CD14-positive monocyte (primary cell): ENCODE measurements at regions not wholly inside any gene's neighbourhood (a gene's known extent, or its start where the extent isn't known, plus 50 kb on each side); places are given as distances from the start of the nearest gene placed in this dataset.

Experiments
- DNase-seq, 3 donors: peaks; one replicate each; pipeline ENCODE4 v3.0.0-alpha.2; 2011 to 2022
- H2AFZ ChIP-seq: 2 replicates; pipeline ENCODE4 v1.6.0; 2012; ENCODE audit warnings: mild to moderate bottlenecking, low read depth, low read length, inconsistent platforms; ENCODE audit not compliant: insufficient read depth, poor library complexity, severe bottlenecking
- H3K27ac ChIP-seq, 2 donors: 1 replicate in 1 of 2; 2 replicates in 1 of 2; pipeline ENCODE4 v1.5.1; 2012 to 2013; ENCODE audit warnings: low read length in 2 of 2, control low read depth in 1 of 2, inconsistent platforms in 1 of 2, low read depth in 1 of 2, mild to moderate bottlenecking in 1 of 2
- H3K27me3 ChIP-seq, 2 donors: one replicate each; pipeline versions ENCODE4 v1.6.0 to v1.6.1; 2011 to 2013; ENCODE audit warnings: low read length in 2 of 2; ENCODE audit not compliant: control insufficient read depth in 2 of 2, insufficient read depth in 2 of 2
- H3K36me3 ChIP-seq, 2 donors: replicated peaks in 1 of 2; 1 replicate in 1 of 2; 2 replicates in 1 of 2; pipeline versions ENCODE4 v1.5.1 to v1.6.1; 2012 to 2013; ENCODE audit warnings: low read length in 2 of 2, control low read depth in 1 of 2, inconsistent platforms in 1 of 2, mild to moderate bottlenecking in 1 of 2; ENCODE audit not compliant: insufficient read depth in 2 of 2, control insufficient read depth in 1 of 2
- H3K4me1 ChIP-seq, 2 donors: 1 replicate in 1 of 2; 2 replicates in 1 of 2; pipeline versions ENCODE4 v1.5.1 to v1.6.1; 2012 to 2013; ENCODE audit warnings: low read length in 2 of 2, control low read depth in 1 of 2, inconsistent platforms in 1 of 2, mild to moderate bottlenecking in 1 of 2, moderate library complexity in 1 of 2; ENCODE audit not compliant: insufficient read depth in 2 of 2, control insufficient read depth in 1 of 2
- H3K4me2 ChIP-seq: replicated peaks from 2 replicates; pipeline ENCODE3; 2012; ENCODE audit warnings: low read length, moderate library complexity, mild to moderate bottlenecking; ENCODE audit not compliant: poor library complexity, severe bottlenecking; ENCODE audit errors: extremely low read depth
- H3K4me3 ChIP-seq, 3 experiments: fragments of 200-600 bp in 1 of 3; sonication (generic) in 1 of 3; replicated peaks in 1 of 3; 1 replicate in 2 of 3; 2 replicates in 1 of 3; pipeline ENCODE4 v1.5.1; 2011 to 2013; ENCODE audit warnings: low read length in 3 of 3, mild to moderate bottlenecking in 3 of 3, control low read depth in 2 of 3, low read depth in 2 of 3, inconsistent platforms in 1 of 3, moderate library complexity in 1 of 3
- H3K79me2 ChIP-seq: 2 replicates; pipeline ENCODE4 v1.6.0; 2012; ENCODE audit warnings: mild to moderate bottlenecking, control low read depth, inconsistent platforms, low read length, moderate library complexity; ENCODE audit not compliant: insufficient read depth
- H3K9ac ChIP-seq: 2 replicates; pipeline ENCODE4 v1.6.0; 2017; ENCODE audit warnings: low read length, mild to moderate bottlenecking; ENCODE audit not compliant: insufficient read depth, poor library complexity, severe bottlenecking
- H3K9me3 ChIP-seq, 2 donors: replicated peaks in 1 of 2; 1 replicate in 1 of 2; 2 replicates in 1 of 2; pipeline versions ENCODE4 v1.5.1 to v1.6.1; 2012 to 2013; ENCODE audit warnings: low read length in 2 of 2, control low read depth in 1 of 2; ENCODE audit not compliant: control insufficient read depth in 1 of 2, insufficient read depth in 1 of 2
- H4K20me1 ChIP-seq: 2 replicates; pipeline ENCODE4 v1.6.0; 2012; ENCODE audit warnings: mild to moderate bottlenecking, low read length, control low read depth, moderate library complexity; ENCODE audit not compliant: insufficient read depth
- H3K27ac Mint-ChIP-seq, 7 donors: one replicate each; pipeline ENCODE4 v1.8.0; 2020; ENCODE audit warnings: mild to moderate bottlenecking in 7 of 7, mixed read lengths in 7 of 7, moderate library complexity in 6 of 7, inconsistent platforms in 2 of 7
- H3K27me3 Mint-ChIP-seq, 3 donors: one replicate each; pipeline ENCODE4 v1.8.0; 2021 to 2022; ENCODE audit warnings: low read depth in 3 of 3, mild to moderate bottlenecking in 3 of 3, mixed read lengths in 3 of 3, moderate library complexity in 3 of 3, inconsistent platforms in 1 of 3
- H3K36me3 Mint-ChIP-seq, 2 donors: one replicate each; pipeline ENCODE4 v1.8.0; 2020; ENCODE audit warnings: mixed read lengths in 2 of 2, inconsistent platforms in 1 of 2, mild to moderate bottlenecking in 1 of 2
- H3K4me1 Mint-ChIP-seq: one replicate; pipeline ENCODE4 v1.8.0; 2020; ENCODE audit warnings: mild to moderate bottlenecking, mixed read lengths
- H3K4me3 Mint-ChIP-seq, 2 donors: one replicate each; pipeline ENCODE4 v1.8.0; 2020; ENCODE audit warnings: mild to moderate bottlenecking in 2 of 2, mixed read lengths in 2 of 2, moderate library complexity in 1 of 2
- H3K9me3 Mint-ChIP-seq, 7 donors: one replicate each; pipeline ENCODE4 v1.8.0; 2020 to 2022; ENCODE audit warnings: mixed read lengths in 7 of 7, mild to moderate bottlenecking in 6 of 7, moderate library complexity in 6 of 7, inconsistent platforms in 2 of 7
- WGBS: methylation state at CpG from one replicate; pipeline ENCODE4 v1.1.5; 2013; ENCODE audit warnings: missing lambda C conversion rate; ENCODE audit not compliant: insufficient coverage; 5-methylcytosine and 5-hydroxymethylcytosine counted together
- intact Hi-C, 2 donors: fragments of 100-400 bp; cut with micrococcal nuclease; formaldehyde crosslinking; loops; one replicate each; pipeline versions ENCODE4 v1.15.0 to v1.15.1; 2023
- TF ChIP-seq, protein P1 (sequence below): fragments of 200-600 bp; IDR thresholded peaks from one replicate; pipeline ENCODE4 v1.8.0; 2022; ENCODE audit warnings: antibody characterized with exemption, mild to moderate bottlenecking

- Mint-ChIP-seq H3K4me3 (no peak overlapping the region), H3K36me3 (no peaks in the 10 kb centered on the region), H3K9me3 (peaks cover 0 to 5% (median 0%) of the 10 kb centered on the region in 7 donors), H3K27me3 (no peaks in the 10 kb centered on the region), H3K4me1 (no peaks in the 10 kb centered on the region), H3K27ac (no peak overlapping the region)
- no peaks in the 10 kb centered on the region for H3K27me3 ChIP-seq
- no peak overlapping the region for H3K4me3 ChIP-seq
- no peaks in the 10 kb centered on the region for H4K20me1 ChIP-seq
- no peaks in the 10 kb centered on the region for H3K79me2 ChIP-seq
- intact Hi-C loops, result no loop called here
- no peak overlapping the region for H2AFZ ChIP-seq
- no peak for DNase-seq
- no peak overlapping the region for H3K4me2 ChIP-seq
- no peaks in the 10 kb centered on the region for H3K36me3 ChIP-seq
- no peak overlapping the region for H3K9ac ChIP-seq
- no peaks in the 10 kb centered on the region for H3K4me1 ChIP-seq
- no peaks in the 10 kb centered on the region for H3K9me3 ChIP-seq
- TF ChIP-seq, protein P1, sequence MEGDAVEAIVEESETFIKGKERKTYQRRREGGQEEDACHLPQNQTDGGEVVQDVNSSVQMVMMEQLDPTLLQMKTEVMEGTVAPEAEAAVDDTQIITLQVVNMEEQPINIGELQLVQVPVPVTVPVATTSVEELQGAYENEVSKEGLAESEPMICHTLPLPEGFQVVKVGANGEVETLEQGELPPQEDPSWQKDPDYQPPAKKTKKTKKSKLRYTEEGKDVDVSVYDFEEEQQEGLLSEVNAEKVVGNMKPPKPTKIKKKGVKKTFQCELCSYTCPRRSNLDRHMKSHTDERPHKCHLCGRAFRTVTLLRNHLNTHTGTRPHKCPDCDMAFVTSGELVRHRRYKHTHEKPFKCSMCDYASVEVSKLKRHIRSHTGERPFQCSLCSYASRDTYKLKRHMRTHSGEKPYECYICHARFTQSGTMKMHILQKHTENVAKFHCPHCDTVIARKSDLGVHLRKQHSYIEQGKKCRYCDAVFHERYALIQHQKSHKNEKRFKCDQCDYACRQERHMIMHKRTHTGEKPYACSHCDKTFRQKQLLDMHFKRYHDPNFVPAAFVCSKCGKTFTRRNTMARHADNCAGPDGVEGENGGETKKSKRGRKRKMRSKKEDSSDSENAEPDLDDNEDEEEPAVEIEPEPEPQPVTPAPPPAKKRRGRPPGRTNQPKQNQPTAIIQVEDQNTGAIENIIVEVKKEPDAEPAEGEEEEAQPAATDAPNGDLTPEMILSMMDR, result no peak
- no peak overlapping the region for H3K27ac ChIP-seq
Measured at GRCh38 chr6:103047567-103047966, 1654.1 kb downstream of the GRIK2 start.

GRCh38 chr6:103042336-103042735 lies 1648.8 kb downstream of the GRIK2 start:
- Histone ChIP-seq H3K36me3 (no peaks in the 10 kb centered on the region), H3K9me3 (no peaks in the 10 kb centered on the region), H3K9ac (no peak overlapping the region), H4K20me1 (no peaks in the 10 kb centered on the region), H3K4me3 (no peak overlapping the region), H3K79me2 (no peaks in the 10 kb centered on the region), H3K27ac (no peak overlapping the region), H3K4me1 (no peaks in the 10 kb centered on the region), H2AFZ (no peak overlapping the region), H3K4me2 (no peak overlapping the region), H3K27me3 (no peaks in the 10 kb centered on the region)
- intact Hi-C loops, result no loop called here
- H3K9me3 Mint-ChIP-seq, result peaks cover 0 to 5% (median 0%) of the 10 kb centered on the region in 7 donors
- no CpG with 5 or more reads among the region's 5 CpGs for WGBS
- H3K4me1 Mint-ChIP-seq, result no peaks in the 10 kb centered on the region
- H3K27me3 Mint-ChIP-seq, result no peaks in the 10 kb centered on the region
- no peak overlapping the region for H3K4me3 Mint-ChIP-seq
- H3K27ac Mint-ChIP-seq, result no peak overlapping the region
- no peak for DNase-seq
- H3K36me3 Mint-ChIP-seq, result no peaks in the 10 kb centered on the region
- TF ChIP-seq, protein P1, result no peak
